Kidney (tissue), 13 donors: ENCODE measurements at regions not wholly inside any gene's neighbourhood (a gene's known extent, or its start where the extent isn't known, plus 50 kb on each side); places are given as distances from the start of the nearest gene placed in this dataset.

Experiments used
- DNase-seq, 5 donors: peaks; one replicate each; pipeline ENCODE4 v3.0.0-alpha.2; 2013 to 2020
- FAIRE-seq: peaks from 2 replicates; lab custom pipeline; 2012; peaks lifted over from hg19 to GRCh38; lab: Jason Lieb, UNC
- H3K27ac ChIP-seq, 2 donors: one replicate each; pipeline ENCODE4 v1.7.0; 2013; ENCODE audit warnings: low read depth in 2 of 2, low read length in 2 of 2, inconsistent platforms in 1 of 2
- H3K27me3 ChIP-seq: one replicate; pipeline ENCODE4 v1.7.1; 2013; ENCODE audit warnings: low read length, inconsistent platforms; ENCODE audit not compliant: control insufficient read depth, insufficient read depth
- H3K36me3 ChIP-seq, 3 donors: one replicate each; pipeline versions ENCODE4 v1.7.0 to v1.7.1; 2013; ENCODE audit warnings: low read length in 3 of 3, control low read depth in 1 of 3, inconsistent platforms in 1 of 3; ENCODE audit not compliant: insufficient read depth in 3 of 3, control insufficient read depth in 2 of 3
- H3K4me1 ChIP-seq, 3 donors: one replicate each; pipeline versions ENCODE4 v1.7.0 to v1.7.1; 2013; ENCODE audit warnings: low read length in 3 of 3, inconsistent platforms in 1 of 3, low read depth in 1 of 3; ENCODE audit not compliant: control insufficient read depth in 2 of 3, insufficient read depth in 2 of 3
- H3K4me3 ChIP-seq, 3 donors: one replicate each; pipeline versions ENCODE4 v1.7.0 to v1.8.1; 2013; ENCODE audit warnings: low read length in 3 of 3, control low read depth in 1 of 3, inconsistent platforms in 1 of 3
- H3K9ac ChIP-seq, 3 donors: one replicate each; pipeline versions ENCODE4 v1.7.0 to v1.7.1; 2013; ENCODE audit warnings: low read length in 3 of 3, control low read depth in 1 of 3, inconsistent platforms in 1 of 3
- H3K9me3 ChIP-seq, 3 donors: one replicate each; pipeline versions ENCODE4 v1.7.0 to v1.7.1; 2013; ENCODE audit warnings: low read length in 3 of 3, control low read depth in 1 of 3, inconsistent platforms in 1 of 3; ENCODE audit not compliant: control insufficient read depth in 2 of 3, insufficient read depth in 1 of 3
- intact Hi-C: fragments of 100-400 bp; cut with DNase I; formaldehyde crosslinking; loops from one replicate; pipeline ENCODE4 v1.11.1; 2022
- TF ChIP-seq, protein P1 (sequence below): IDR thresholded peaks from 3 replicates; pipeline ENCODE4 v1.5.1; 2012; ENCODE audit warnings: mild to moderate bottlenecking, moderate library complexity, borderline replicate concordance; ENCODE audit not compliant: insufficient read depth; ENCODE audit errors: extremely low read depth
- donor health status: control.
- donor health status: control.
- donor health status: control.
- donor health status: control.
- donor health status: control.
- donor health status: DM: yes; HTN: yes; CAD: no.
- donor health status: Normal renal cell carcinoma (clear cell type).

DNA sequence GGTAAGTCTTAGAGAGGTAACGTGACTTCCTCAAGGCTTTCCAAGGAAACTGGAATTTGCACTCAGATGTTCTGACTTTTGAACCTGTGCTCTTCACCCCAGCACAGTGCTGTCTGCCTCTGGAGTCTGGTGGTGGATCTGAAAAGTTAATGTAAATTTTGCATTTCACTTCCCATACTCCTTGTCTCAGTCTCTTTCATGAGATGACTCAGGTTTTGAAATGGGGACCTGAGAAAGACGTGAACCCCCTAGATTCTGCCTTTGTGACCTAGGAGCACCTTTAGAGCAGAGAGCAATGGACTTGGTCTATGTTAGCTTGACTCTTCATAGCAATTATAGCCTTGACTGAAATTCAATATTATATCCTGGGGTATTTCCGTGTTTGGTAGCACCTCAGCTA, 223.0 kb downstream of the QKI start:
- Histone ChIP-seq H3K9me3 (peaks cover 0 to 3% (median 0%) of the 10 kb centered on the region in 3 donors), H3K4me3 (no peak overlapping the region), H3K9ac (no peak overlapping the region), H3K27ac (no peak overlapping the region), H3K27me3 (no peaks in the 10 kb centered on the region), H3K36me3 (no peaks in the 10 kb centered on the region), H3K4me1 (no peaks in the 10 kb centered on the region)
- intact Hi-C loops = no loop called here
- TF ChIP-seq, protein P1, sequence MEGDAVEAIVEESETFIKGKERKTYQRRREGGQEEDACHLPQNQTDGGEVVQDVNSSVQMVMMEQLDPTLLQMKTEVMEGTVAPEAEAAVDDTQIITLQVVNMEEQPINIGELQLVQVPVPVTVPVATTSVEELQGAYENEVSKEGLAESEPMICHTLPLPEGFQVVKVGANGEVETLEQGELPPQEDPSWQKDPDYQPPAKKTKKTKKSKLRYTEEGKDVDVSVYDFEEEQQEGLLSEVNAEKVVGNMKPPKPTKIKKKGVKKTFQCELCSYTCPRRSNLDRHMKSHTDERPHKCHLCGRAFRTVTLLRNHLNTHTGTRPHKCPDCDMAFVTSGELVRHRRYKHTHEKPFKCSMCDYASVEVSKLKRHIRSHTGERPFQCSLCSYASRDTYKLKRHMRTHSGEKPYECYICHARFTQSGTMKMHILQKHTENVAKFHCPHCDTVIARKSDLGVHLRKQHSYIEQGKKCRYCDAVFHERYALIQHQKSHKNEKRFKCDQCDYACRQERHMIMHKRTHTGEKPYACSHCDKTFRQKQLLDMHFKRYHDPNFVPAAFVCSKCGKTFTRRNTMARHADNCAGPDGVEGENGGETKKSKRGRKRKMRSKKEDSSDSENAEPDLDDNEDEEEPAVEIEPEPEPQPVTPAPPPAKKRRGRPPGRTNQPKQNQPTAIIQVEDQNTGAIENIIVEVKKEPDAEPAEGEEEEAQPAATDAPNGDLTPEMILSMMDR = no peak
- DNase-seq (no peak), FAIRE-seq (no peak)

DNA sequence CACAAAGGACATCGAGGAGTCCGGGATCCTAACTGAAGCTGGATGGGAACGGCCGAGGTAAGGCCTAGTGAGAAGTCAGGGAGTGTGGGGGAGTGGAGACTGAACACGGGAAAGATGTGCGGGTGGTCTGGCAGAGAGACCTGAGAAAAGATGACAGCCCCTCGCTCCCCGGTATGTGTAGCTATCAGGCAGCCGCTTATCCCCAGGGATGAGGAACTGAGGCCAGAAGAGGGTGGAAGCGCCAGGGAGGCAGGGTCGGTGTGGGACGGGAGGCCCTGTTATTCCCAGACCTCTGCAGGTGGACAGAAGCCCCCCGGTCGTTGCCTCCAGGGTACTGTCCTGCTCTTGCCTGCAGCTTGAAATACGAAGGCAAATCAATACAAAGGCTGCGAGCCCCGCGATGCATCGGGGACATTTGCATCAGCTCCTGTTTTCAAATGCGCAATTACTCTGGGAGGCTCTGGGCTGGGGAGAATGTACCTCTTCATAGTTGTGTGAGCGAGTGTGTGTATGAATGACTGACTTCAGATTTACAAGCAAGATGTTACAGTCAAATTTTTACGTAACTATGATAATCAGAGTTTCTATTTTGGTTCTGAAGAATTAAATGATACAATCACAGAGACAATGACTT, 221.3 kb downstream of the QKI start:
- TF ChIP-seq, protein P1 = no peak
- Histone ChIP-seq H3K27me3 (no peaks in the 10 kb centered on the region), H3K9me3 (peaks cover 0 to 3% (median 0%) of the 10 kb centered on the region in 3 donors), H3K27ac (no peak overlapping the region), H3K9ac (no peak overlapping the region), H3K36me3 (no peaks in the 10 kb centered on the region), H3K4me1 (no peaks in the 10 kb centered on the region), H3K4me3 (no peak overlapping the region)
- FAIRE-seq (no peak), DNase-seq (no peak)
- intact Hi-C loops = no loop called here

DNA sequence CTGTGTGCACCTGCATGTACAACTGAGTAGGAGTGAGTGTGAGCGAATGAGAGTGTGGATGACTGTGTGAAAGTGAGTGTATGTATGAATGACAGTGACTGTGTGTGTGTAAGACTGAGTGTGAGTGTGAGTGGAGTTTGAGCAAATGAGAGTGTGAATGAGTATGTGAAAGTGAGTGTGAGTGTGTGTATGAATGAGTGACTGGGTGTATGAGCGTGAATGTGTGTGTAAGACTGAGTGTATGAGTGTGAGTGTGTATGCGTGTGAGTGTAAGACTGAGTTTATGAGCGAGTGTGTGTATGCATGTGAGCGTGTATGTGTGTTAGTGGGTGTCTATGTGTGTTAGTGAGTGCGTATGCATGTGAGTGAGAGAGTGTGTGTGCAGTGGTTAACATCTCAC, 220.8 kb downstream of the QKI start:
- no peaks in the 10 kb centered on the region for H3K4me1 ChIP-seq
- FAIRE-seq (no peak), DNase-seq (no peak)
- H3K27ac ChIP-seq = no peak overlapping the region
- intact Hi-C loops = no loop called here
- no peaks in the 10 kb centered on the region for H3K27me3 ChIP-seq
- peaks cover 0 to 3% (median 0%) of the 10 kb centered on the region in 3 donors for H3K9me3 ChIP-seq
- no peak overlapping the region for H3K4me3 ChIP-seq
- H3K36me3 ChIP-seq = no peaks in the 10 kb centered on the region
- TF ChIP-seq, protein P1 = no peak
- H3K9ac ChIP-seq = no peak overlapping the region
